ENCODE measurements at regions not wholly inside any gene's neighbourhood (a gene's known extent, or its start where the extent isn't known, plus 50 kb on each side); places are given as distances from the start of the nearest gene placed in this dataset.

GRCh38 chr22:48076008-48076407, 1313.6 kb downstream of the TBC1D22A start:
- H2AK9ac ChIP-seq (replicated peaks; ENCODE audit: low read depth, low read length, poor library complexity): no peak overlapping the region
- H4K5ac ChIP-seq (ENCODE audit: low read depth, low read length): no peak overlapping the region
- no peaks in the 10 kb centered on the region for H3K4me1 ChIP-seq (ENCODE audit: control insufficient read depth, insufficient read depth, low read length)
- BruUV-seq (replicated peaks): no TSS peak
- no peak overlapping the region for H2BK15ac ChIP-seq (ENCODE audit: low read depth, low read length)
- no peak overlapping the region for H4K91ac ChIP-seq (ENCODE audit: insufficient read depth, low read depth, low read length)
- intact Hi-C loops (cut with micrococcal nuclease): no loop called here
- no peak overlapping the region for H3K27ac ChIP-seq (ENCODE audit: insufficient read depth, low read length)
- POLR2A ChIA-PET (ENCODE audit: unreplicated experiment): no interaction called here
- no peak overlapping the region for H3K23ac ChIP-seq (ENCODE audit: low read depth, low read length)
- WGBS, 2 experiments (ENCODE audit: extremely low coverage in 2 of 2, insufficient read length in 1 of 2): 71% methylated on average over 1 of the region's 10 CpGs; no CpG with 5 or more reads in 1 of the 2 experiments
- H3K36me3 ChIP-seq (ENCODE audit: control insufficient read depth, insufficient read depth, low read length): no peaks in the 10 kb centered on the region
- CTCF ChIA-PET: no interaction called here
- no peak overlapping the region for H2AK5ac ChIP-seq (ENCODE audit: low read depth, low read length)
- H4K8ac ChIP-seq (ENCODE audit: low read depth in 2 of 2, low read length in 2 of 2): no peak overlapping the region
- H3K27me3 ChIP-seq (ENCODE audit: control insufficient read depth, insufficient read depth, low read length): no peaks in the 10 kb centered on the region
- no peaks in the 10 kb centered on the region for H3K9me1 ChIP-seq (ENCODE audit: insufficient read depth, low read length)
- no peak overlapping the region for H3K4me2 ChIP-seq (ENCODE audit: low read depth, low read length)
- no peak overlapping the region for H3K4ac ChIP-seq (ENCODE audit: low read depth, low read length)
- no peak overlapping the region for H2AFZ ChIP-seq (replicated peaks; ENCODE audit: low read length, poor library complexity)
- no peak overlapping the region for H3K9ac ChIP-seq (ENCODE audit: low read depth, low read length)
- peaks cover 56% of the 10 kb centered on the region for H3K9me3 ChIP-seq (ENCODE audit: control insufficient read depth, insufficient read depth, low read length)
- H2BK5ac ChIP-seq (ENCODE audit: low read depth, low read length, poor library complexity, severe bottlenecking): no peak overlapping the region
- H3K56ac ChIP-seq (ENCODE audit: extremely low read depth, insufficient read depth, low read length): no peak overlapping the region
- H4K20me1 ChIP-seq (ENCODE audit: insufficient read depth, low read length): no peaks in the 10 kb centered on the region
- H3K18ac ChIP-seq (ENCODE audit: low read depth, low read length): no peak overlapping the region
- ATAC-seq (ENCODE audit: low read depth) (no peak), DNase-seq (no peak)
- in situ Hi-C loops (cut with MboI; ENCODE audit: low sequenced_read_pairs): no loop called here
- dilution Hi-C loops (cut with HindIII; ENCODE audit: low sequenced_read_pairs, unreplicated experiment): no loop called here
- no peaks in the 10 kb centered on the region for H3K79me1 ChIP-seq (ENCODE audit: low read depth in 1 of 2, low read length in 2 of 2)
- no peak overlapping the region for H2BK120ac ChIP-seq (ENCODE audit: low read depth, low read length)
- TF ChIP-seq SMC3 (IDR thresholded peaks at IDR 0.05; ENCODE audit: low read depth, low read length) (no peak), NFE2L2 (IDR thresholded peaks at IDR 0.05; ENCODE audit: low read depth, low read length) (no peak), RFX5 (IDR thresholded peaks at IDR 0.05; ENCODE audit: low read depth, low read length) (no peak)
- H2BK20ac ChIP-seq (ENCODE audit: low read depth, low read length): no peak overlapping the region
- no peak overlapping the region for H3K14ac ChIP-seq (replicated peaks; ENCODE audit: low read depth, low read length)
- no peak overlapping the region for H3K4me3 ChIP-seq (ENCODE audit: insufficient read depth, low read depth, low read length)

Measured in IMR-90 (cell line).